ENCODE measurements at regions not wholly inside any gene's neighbourhood (a gene's known extent, or its start where the extent isn't known, plus 50 kb on each side); places are given as distances from the start of the nearest gene placed in this dataset.

DNA sequence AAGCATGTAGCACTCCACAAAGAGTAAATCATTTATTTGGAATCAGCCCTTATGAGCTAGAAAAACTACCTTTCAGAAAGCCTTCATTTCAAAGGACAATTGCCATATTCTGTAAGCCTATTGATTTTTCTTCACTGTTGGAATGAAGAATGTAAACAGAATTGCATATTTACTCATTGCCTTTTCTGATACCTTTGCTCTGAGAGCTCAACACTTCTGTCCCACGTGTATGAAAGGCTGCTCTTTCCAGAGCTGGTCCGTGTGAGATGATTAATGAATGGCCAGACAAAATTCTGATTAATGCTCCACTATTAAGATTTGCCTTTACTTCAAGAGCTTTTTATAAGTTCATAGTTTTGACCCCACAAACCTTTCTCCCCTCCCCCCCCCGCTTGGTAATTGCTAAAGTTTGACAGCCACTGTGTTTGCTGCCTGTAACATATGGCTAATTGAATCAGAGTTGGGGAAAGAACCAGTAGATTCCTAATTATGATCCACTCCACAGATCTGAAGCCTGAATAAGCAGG, 63.0 kb upstream of the PLEKHA5 start:
- Histone ChIP-seq H3K4me1 (ENCODE audit: insufficient read depth, low read length) (no peaks in the 10 kb centered on the region), H3K27me3 (ENCODE audit: control insufficient read depth in 1 of 2, insufficient read depth in 2 of 2, low read length in 2 of 2) (no peaks in the 10 kb centered on the region), H3K27ac (ENCODE audit: low read depth in 1 of 2, low read length in 2 of 2) (no peak overlapping the region), H3K9me3 (ENCODE audit: control insufficient read depth in 1 of 2, insufficient read depth in 1 of 2, low read length in 2 of 2) (no peaks in the 10 kb centered on the region), H3K4me3 (ENCODE audit: low read length) (no peak overlapping the region), H3K36me3 (ENCODE audit: insufficient read depth, low read length) (no peaks in the 10 kb centered on the region)
- H3K27me3 Mint-ChIP-seq: no peaks in the 10 kb centered on the region
- no peaks in the 10 kb centered on the region for H3K36me3 Mint-ChIP-seq (ENCODE audit: low read depth)
- CTCF ChIA-PET: no interaction called here
- DNase-seq (no peak), ATAC-seq (ENCODE audit: poor library complexity) (no peak)
- no peak overlapping the region for H3K4me3 Mint-ChIP-seq
- TF ChIP-seq, protein P1, sequence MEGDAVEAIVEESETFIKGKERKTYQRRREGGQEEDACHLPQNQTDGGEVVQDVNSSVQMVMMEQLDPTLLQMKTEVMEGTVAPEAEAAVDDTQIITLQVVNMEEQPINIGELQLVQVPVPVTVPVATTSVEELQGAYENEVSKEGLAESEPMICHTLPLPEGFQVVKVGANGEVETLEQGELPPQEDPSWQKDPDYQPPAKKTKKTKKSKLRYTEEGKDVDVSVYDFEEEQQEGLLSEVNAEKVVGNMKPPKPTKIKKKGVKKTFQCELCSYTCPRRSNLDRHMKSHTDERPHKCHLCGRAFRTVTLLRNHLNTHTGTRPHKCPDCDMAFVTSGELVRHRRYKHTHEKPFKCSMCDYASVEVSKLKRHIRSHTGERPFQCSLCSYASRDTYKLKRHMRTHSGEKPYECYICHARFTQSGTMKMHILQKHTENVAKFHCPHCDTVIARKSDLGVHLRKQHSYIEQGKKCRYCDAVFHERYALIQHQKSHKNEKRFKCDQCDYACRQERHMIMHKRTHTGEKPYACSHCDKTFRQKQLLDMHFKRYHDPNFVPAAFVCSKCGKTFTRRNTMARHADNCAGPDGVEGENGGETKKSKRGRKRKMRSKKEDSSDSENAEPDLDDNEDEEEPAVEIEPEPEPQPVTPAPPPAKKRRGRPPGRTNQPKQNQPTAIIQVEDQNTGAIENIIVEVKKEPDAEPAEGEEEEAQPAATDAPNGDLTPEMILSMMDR (IDR thresholded peaks at IDR 0.05): no peak
- no peaks in the 10 kb centered on the region for H3K4me1 Mint-ChIP-seq (ENCODE audit: low read depth)
- no peak overlapping the region for H3K27ac Mint-ChIP-seq
- H3K9me3 Mint-ChIP-seq: no peaks in the 10 kb centered on the region
- POLR2A ChIA-PET: no interaction called here
- intact Hi-C loops (cut with DNase I, micrococcal nuclease): no loop called here

GRCh38 chr12:19068137-19068536, 61.4 kb upstream of the PLEKHA5 start:
- ATAC-seq (ENCODE audit: poor library complexity): no peak
- intact Hi-C loops (cut with DNase I, micrococcal nuclease): no loop called here
- TF ChIP-seq, protein P1 (IDR thresholded peaks at IDR 0.05): no peak
- no peaks in the 10 kb centered on the region for H3K4me1 ChIP-seq (ENCODE audit: insufficient read depth, low read length)
- H3K9me3 ChIP-seq (ENCODE audit: control insufficient read depth in 1 of 2, insufficient read depth in 1 of 2, low read length in 2 of 2): no peaks in the 10 kb centered on the region
- H3K27me3 ChIP-seq (ENCODE audit: control insufficient read depth in 1 of 2, insufficient read depth in 2 of 2, low read length in 2 of 2): no peaks in the 10 kb centered on the region
- H3K4me1 Mint-ChIP-seq (ENCODE audit: low read depth): no peaks in the 10 kb centered on the region
- H3K27ac ChIP-seq (ENCODE audit: low read depth in 1 of 2, low read length in 2 of 2): no peak overlapping the region
- DNase-seq: no peak
- no peak overlapping the region for H3K27ac Mint-ChIP-seq
- ChIA-PET POLR2A (no interaction called here), CTCF (no interaction called here)
- no peaks in the 10 kb centered on the region for H3K36me3 Mint-ChIP-seq (ENCODE audit: low read depth)
- no peak overlapping the region for H3K4me3 Mint-ChIP-seq
- no peaks in the 10 kb centered on the region for H3K27me3 Mint-ChIP-seq
- no peaks in the 10 kb centered on the region for H3K9me3 Mint-ChIP-seq
- H3K36me3 ChIP-seq (ENCODE audit: insufficient read depth, low read length): no peaks in the 10 kb centered on the region
- no peak overlapping the region for H3K4me3 ChIP-seq (ENCODE audit: low read length)

- Mint-ChIP-seq H3K27me3 (no peaks in the 10 kb centered on the region), H3K4me1 (ENCODE audit: low read depth) (no peaks in the 10 kb centered on the region), H3K36me3 (ENCODE audit: low read depth) (no peaks in the 10 kb centered on the region), H3K9me3 (no peaks in the 10 kb centered on the region), H3K4me3 (no peak overlapping the region), H3K27ac (no peak overlapping the region)
- Histone ChIP-seq H3K27me3 (ENCODE audit: control insufficient read depth in 1 of 2, insufficient read depth in 2 of 2, low read length in 2 of 2) (no peaks in the 10 kb centered on the region), H3K4me3 (ENCODE audit: low read length) (no peak overlapping the region), H3K4me1 (ENCODE audit: insufficient read depth, low read length) (no peaks in the 10 kb centered on the region), H3K9me3 (ENCODE audit: control insufficient read depth in 1 of 2, insufficient read depth in 1 of 2, low read length in 2 of 2) (no peaks in the 10 kb centered on the region), H3K27ac (ENCODE audit: low read depth in 1 of 2, low read length in 2 of 2) (no peak overlapping the region), H3K36me3 (ENCODE audit: insufficient read depth, low read length) (no peaks in the 10 kb centered on the region)
- CTCF ChIA-PET: no interaction called here
- no peak for ATAC-seq (ENCODE audit: poor library complexity)
- POLR2A ChIA-PET: no interaction called here
- no peak for DNase-seq
- intact Hi-C loops (cut with DNase I, micrococcal nuclease): no loop called here
- TF ChIP-seq, protein P1 (IDR thresholded peaks at IDR 0.05): no peak
Observed at GRCh38 chr12:19070341-19070740, 59.2 kb upstream of the PLEKHA5 start.
